ENCODE measurements at regions not wholly inside any gene's neighbourhood (a gene's known extent, or its start where the extent isn't known, plus 50 kb on each side); places are given as distances from the start of the nearest gene placed in this dataset.

GRCh38 chr3:191120447-191121298 lies 78.4 kb upstream of the OSTN start:
- no peak for DNase-seq (ENCODE audit: low read depth)
- TF ChIP-seq, protein P1, sequence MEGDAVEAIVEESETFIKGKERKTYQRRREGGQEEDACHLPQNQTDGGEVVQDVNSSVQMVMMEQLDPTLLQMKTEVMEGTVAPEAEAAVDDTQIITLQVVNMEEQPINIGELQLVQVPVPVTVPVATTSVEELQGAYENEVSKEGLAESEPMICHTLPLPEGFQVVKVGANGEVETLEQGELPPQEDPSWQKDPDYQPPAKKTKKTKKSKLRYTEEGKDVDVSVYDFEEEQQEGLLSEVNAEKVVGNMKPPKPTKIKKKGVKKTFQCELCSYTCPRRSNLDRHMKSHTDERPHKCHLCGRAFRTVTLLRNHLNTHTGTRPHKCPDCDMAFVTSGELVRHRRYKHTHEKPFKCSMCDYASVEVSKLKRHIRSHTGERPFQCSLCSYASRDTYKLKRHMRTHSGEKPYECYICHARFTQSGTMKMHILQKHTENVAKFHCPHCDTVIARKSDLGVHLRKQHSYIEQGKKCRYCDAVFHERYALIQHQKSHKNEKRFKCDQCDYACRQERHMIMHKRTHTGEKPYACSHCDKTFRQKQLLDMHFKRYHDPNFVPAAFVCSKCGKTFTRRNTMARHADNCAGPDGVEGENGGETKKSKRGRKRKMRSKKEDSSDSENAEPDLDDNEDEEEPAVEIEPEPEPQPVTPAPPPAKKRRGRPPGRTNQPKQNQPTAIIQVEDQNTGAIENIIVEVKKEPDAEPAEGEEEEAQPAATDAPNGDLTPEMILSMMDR (IDR thresholded peaks at IDR 0.05; ENCODE audit: low read depth, low read length, missing control alignments) = no peak
- H3K4me3 ChIP-seq (ENCODE audit: low read depth, low read length) = no peak overlapping the region

DNA sequence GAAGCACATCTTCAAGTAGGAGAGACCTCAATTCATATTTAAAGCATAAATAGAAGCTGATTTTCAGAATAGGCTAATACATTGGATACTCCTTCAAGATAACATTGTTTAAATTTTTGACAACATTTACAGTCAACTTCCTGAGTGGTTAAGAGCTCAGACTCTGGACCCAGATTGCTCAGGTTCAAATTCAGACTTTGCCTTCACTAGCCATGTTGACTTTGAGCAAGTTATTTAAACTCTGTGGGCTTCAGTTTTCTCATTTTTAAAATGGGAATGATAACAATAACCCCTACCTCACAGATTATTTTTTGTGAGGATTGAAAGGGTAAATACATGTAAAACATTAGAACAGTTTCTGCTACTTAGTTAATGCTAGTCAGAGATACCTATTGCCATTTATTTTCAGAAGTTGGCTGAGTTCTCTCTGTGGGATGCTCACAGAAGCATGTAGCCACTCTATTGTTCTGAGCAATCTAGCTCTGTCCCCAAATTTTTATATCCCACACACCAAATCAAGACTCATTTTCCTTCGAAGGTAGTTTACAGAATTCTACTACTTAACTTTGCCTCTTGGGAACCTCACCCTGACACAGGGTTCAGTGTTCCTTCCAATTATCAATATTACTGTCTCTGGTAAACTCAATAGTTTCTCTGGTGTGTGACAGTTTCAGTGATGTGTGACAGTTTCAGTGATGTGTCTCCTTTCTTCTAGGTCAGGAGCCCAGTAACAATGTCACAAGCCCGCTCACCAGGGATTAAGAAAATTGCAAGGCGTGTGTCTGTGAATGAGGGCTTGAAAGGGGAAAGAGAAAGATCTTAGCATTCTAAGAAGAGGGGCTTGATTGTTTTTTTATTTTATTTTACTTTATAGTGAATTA lies 79.4 kb upstream of the OSTN start:
- no peak for DNase-seq (ENCODE audit: low read depth)
- TF ChIP-seq, protein P1 (IDR thresholded peaks at IDR 0.05; ENCODE audit: low read depth, low read length, missing control alignments) = no peak
- H3K4me3 ChIP-seq (ENCODE audit: low read depth, low read length) = no peak overlapping the region

GRCh38 chr3:191111722-191112121 lies 87.3 kb upstream of the OSTN start:
- DNase-seq (ENCODE audit: low read depth) = no peak
- TF ChIP-seq, protein P1 (IDR thresholded peaks at IDR 0.05; ENCODE audit: low read depth, low read length, missing control alignments) = no peak
- H3K4me3 ChIP-seq (ENCODE audit: low read depth, low read length) = no peak overlapping the region

- TF ChIP-seq, protein P1 (IDR thresholded peaks at IDR 0.05; ENCODE audit: low read depth, low read length, missing control alignments) = no peak
- no peak for DNase-seq (ENCODE audit: low read depth)
- H3K4me3 ChIP-seq (ENCODE audit: low read depth, low read length) = no peak overlapping the region
Observed at GRCh38 chr3:191105418-191105817, 93.6 kb upstream of the OSTN start.

DNA sequence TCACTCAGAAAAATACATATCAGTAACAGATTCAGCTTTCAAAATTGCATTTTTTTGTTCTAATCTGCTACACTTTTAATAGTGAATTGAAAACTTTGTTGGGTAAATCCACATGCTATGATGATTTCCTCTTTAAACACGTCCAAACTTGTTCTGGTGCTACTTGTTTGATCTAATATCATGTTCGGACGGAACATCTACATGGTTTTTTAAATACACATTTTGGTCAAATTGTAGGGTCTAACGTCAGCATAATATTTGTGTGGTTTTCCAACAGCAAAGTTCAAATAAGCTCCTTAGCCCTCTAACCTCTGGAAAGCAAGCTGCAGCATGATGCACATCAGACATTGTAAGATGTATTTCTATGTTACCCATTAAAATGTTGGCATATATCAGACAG lies 98.5 kb upstream of the OSTN start:
- TF ChIP-seq, protein P1 (IDR thresholded peaks at IDR 0.05; ENCODE audit: low read depth, low read length, missing control alignments) = no peak
- no peak for DNase-seq (ENCODE audit: low read depth)
- no peak overlapping the region for H3K4me3 ChIP-seq (ENCODE audit: low read depth, low read length)

GRCh38 chr3:191094057-191094845 lies 104.8 kb upstream of the OSTN start:
- no peak for DNase-seq (ENCODE audit: low read depth)
- TF ChIP-seq, protein P1 (IDR thresholded peaks at IDR 0.05; ENCODE audit: low read depth, low read length, missing control alignments) = no peak
- H3K4me3 ChIP-seq (ENCODE audit: low read depth, low read length) = no peak overlapping the region

Data from GM12864 (cell line).